Superior temporal gyrus (tissue), 1 donor: ENCODE measurements at regions not wholly inside any gene's neighbourhood (a gene's known extent, or its start where the extent isn't known, plus 50 kb on each side); places are given as distances from the start of the nearest gene placed in this dataset.
"Not testable (repeated sequence)": the region's sequence is repeated elsewhere in the genome, so short reads cannot be mapped to it uniquely, and the experiment has no call there.

ENCODE experiments used
- DNase-seq: peaks from one replicate; pipeline ENCODE4 v3.0.0-alpha.2; 2016; ENCODE audit errors: extremely low spot score

DNA sequence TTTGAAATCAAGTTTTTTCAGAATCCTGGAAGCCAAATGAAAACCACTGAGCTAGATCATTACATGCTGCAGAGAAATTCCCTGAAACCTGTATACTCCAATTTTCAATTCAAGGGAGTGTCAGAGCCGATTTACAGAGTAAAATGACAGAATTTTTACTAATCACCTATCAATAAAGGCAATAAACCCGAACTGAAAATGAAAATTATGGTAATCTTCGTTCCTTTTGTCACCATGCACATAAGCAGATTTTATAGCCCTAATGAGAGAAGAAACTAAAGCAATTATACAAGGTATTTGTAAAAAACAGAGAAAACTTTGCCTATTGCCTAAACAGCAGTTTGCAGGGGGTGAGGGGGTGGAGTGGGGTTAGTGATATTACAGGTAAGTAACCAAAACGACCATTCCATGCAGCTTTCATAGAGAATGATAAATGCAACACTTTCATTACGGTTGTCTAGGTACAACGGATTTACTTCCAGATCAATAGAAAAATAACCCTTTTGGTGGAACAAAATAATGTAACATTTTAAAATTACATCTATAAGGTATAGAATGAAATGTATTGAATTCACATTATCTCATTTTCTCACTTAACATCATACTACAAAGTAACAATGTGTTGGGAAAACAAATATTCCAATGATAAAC is 115.2 kb upstream of the BEND6 start:
- peak; percentile 52 for DNase-seq

DNA sequence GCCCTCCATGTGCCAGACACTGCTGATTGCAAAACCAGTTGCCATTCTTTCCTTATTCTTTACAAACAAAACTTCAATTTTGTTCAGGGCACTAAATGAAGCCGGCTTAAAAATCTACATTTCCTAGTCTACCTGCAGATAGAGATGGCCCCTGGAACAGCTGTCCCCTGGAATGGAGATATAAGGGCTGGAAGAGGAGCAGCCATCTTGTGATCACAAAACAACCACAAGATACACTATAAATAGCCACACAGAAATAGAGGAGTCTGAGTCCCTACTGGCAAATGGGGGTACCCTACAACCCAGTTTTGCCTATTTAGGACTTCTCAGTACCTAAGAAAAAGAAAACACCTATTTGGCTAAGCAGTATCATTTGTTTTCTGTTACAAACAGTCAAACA is 115.9 kb upstream of the BEND6 start:
- DNase-seq, result peak; percentile 15

- peak; percentile 60 for DNase-seq
Measured at GRCh38 chr6:56838016-56838555, 116.8 kb upstream of the BEND6 start.

DNA sequence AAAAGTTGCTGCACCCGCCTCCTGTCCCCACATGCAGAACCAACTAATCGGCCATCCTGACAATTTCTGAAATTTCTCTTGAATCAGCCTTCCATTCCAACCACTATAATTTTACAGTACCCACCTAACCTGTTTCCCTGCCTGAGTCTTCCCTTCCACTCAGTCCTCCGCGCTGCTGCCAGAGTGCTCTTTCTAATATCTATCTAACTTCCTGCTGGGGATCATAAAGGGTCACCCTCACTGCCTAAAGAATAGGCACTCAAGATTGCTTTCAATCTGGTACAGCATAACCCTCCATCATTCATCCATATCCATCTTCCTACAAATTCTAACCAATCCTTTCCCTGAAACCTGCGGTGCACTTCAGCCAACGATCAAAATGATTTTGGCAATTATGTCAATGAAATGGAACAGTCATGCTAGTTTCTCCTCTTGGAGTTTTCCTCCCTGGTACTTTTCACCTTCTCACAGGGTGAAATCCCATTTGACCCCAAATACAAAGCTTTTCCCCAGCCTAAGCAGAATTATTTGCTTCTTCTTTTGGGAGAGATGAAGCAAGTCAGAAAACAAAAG is 117.5 kb upstream of the BEND6 start:
- DNase-seq, result peak; percentile 14

- DNase-seq, result no peak
Measured at GRCh38 chr6:56835612-56836011, 119.3 kb upstream of the BEND6 start.

DNA sequence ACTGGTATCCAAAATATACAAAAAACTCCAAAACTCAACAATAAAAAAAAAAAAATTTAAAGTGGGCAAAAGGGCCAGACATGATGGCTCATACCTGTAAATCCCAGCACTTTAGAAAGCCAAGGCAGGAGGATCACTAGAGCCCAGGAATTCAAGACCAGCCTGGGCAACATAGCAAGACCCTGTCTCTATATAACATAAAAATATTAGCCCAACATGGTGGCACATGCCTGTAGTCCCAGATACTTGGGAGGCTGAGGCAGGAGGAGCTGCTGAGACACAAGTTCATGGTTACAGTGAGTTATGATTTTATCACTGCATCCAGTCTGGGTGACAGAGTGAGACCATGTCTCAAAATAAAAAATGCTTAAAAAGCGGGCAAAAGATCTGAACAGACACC is 121.0 kb upstream of the BEND6 start:
- no peak for DNase-seq

DNA sequence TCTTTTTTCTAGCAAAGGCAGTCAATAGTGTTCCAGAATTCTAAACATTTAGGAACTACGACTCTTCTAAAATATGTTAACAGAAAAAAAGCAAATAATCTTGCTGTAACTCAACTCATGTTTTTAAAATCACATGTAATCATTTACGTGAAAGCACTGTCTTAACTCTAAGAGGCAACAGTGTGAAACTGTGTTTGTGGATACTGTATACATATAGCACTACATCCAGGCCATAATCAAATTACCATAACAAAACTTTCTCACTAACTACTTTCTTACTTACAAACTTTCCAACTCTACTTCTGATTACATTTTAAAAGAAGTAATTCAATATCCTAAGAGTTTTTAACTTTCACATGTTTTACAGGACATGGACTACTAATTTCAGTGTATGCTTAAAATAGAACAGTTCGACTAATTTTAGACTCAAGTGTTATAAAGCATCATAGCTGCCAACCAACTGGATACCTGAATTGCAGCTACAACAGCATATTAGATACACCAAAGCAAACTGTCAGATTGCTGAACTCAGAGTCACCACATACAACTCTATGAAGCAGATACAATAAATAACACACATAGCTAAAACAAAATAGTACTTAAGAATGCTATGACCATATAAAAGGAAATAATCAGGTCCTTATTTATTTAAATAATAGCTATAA is 121.6 kb upstream of the BEND6 start:
- DNase-seq, result no peak

DNA sequence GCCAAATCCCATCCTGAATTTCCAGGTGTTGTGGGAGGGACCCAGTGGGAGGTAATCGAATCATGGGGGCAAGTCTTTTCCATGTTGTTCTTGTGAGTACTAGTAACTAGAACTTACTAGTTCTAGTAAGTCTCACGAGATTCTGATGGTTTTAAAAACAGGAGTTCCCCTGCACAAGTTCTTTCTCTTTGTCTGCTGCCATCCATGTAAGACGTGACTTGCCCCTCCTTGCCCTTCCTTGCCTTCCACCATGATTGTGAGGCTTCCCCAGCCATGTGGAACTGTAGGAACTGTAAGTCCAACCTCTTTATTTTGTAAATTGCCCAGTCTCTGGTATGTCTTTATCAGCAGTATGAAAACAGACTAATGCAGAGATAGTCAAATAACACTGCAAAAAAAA is 122.7 kb upstream of the BEND6 start:
- DNase-seq, result no peak

DNA sequence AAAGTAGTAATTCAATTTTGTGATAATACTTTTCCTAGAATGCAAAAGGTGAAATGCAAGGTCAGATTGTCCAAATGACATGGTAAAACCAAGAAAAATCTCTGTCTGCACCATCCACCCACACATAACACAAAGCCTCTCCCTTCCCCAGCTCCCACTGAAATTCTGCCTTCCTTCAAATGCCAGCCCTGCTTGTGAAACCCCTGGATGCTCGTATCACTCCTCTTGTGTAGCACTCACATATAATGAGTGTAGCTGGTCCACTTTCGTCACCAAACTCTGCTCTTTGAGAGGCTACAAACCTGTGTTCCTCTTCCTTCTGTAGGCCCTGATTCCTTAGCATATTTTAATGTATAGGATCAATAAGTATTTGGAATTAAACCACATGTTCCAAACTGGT is 123.6 kb upstream of the BEND6 start:
- no peak for DNase-seq

GRCh38 chr6:56827908-56828649 is 126.8 kb upstream of the BEND6 start:
- no peak for DNase-seq

GRCh38 chr6:56824431-56824830 is 130.5 kb upstream of the BEND6 start:
- DNase-seq, result not testable (repeated sequence)

- DNase-seq, result peak; percentile 50
Measured at GRCh38 chr6:56821005-56821432, 133.9 kb upstream of the BEND6 start.

GRCh38 chr6:56820060-56820459 is 134.8 kb upstream of the BEND6 start:
- DNase-seq, result peak; percentile 66

GRCh38 chr6:56819604-56820003 is 135.3 kb upstream of the BEND6 start:
- no peak for DNase-seq

GRCh38 chr6:56816370-56816769 is 138.5 kb upstream of the BEND6 start:
- peak; percentile 61 for DNase-seq

- peak; percentile 59 for DNase-seq
Measured at GRCh38 chr6:56815436-56815835, 139.5 kb upstream of the BEND6 start.

DNA sequence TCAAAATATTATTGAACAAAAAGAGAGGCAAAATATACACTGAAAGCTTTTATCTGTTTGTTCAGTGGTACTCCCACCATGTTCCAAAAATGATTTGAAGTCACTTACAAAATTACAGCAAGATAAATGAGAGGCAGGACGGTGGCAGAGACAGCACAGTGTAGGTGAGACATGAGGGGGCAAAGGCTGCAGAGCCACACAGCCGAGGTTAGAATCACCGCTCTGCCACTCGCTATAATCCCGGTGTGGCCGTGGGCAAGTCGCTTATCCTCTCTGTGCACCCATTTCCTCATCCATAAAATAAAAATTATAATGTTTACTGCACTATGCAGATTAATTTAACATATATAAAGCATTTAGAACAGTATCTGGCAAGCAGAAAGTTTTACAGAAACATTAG is 140.1 kb upstream of the BEND6 start:
- no peak for DNase-seq

- peak; percentile 73 for DNase-seq
Measured at GRCh38 chr6:56814308-56814707, 140.6 kb upstream of the BEND6 start.

GRCh38 chr6:56812851-56813250 is 142.1 kb upstream of the BEND6 start:
- DNase-seq, result not testable (repeated sequence)

DNA sequence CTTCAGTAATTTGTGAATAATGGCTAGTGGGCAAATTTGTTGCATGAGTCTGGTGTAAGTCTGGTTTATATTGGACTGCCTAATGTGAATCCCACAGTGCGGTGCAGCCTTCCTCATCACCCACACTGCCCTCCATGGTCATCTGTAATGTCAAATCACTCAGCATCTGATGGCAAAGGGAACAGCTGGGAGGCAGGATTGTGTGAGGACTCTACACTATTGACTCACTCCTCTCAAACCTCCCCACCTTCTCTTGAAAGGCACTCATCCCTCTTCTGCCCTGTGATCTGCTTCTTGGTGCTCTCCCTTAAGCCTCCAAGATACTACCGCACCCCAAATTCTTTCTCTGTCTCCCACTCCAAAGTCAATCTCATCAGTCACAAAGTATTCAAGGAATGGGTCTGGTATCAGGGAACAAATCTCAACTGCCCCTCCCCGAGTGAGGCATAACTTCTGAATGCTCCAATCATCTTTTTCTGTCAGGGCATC is 146.0 kb upstream of the BEND6 start:
- DNase-seq, result no peak

GRCh38 chr6:56807989-56808337 is 146.9 kb upstream of the BEND6 start:
- DNase-seq, result no peak

DNA sequence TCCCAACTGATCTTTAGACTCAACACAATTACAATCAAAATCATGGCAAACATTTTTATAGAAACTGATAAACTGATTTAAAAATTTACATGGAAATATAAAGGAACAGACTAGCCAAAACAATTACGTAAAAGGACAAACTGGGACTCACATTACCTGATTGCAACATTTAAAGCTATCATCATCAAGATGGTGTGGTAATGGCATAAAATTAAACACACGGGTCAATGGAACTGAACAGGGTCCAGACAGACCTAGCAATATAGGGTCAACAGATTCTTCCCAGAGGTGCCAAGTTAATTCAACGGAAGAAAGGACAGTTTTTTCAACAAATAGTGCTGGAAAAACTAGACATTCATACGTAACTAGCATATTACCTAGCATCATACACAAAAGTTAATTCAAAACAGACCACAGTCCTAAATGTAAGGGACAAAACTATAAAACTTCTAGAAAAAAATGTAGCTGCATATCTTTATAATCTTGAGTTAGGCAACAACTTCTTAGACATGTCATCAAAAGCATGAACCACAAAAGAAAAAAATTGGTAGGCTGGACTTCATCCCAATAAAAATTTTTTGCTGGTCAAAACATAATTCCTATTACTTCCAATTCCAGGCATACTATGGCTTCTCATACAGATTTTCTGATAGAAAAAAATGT is 147.4 kb upstream of the BEND6 start:
- no peak for DNase-seq
